Ishikawa (cell line): ENCODE measurements at regions not wholly inside any gene's neighbourhood (a gene's known extent, or its start where the extent isn't known, plus 50 kb on each side); places are given as distances from the start of the nearest gene placed in this dataset.

Experiments used
- CEBPB ChIP-seq: IDR thresholded peaks from 2 replicates; pipeline ENCODE4 v1.6.1; 2012
- CREB1 ChIP-seq: IDR thresholded peaks from 2 replicates; pipeline ENCODE4 v1.6.1; 2012; ENCODE audit warnings: low read depth
- EGR1 ChIP-seq: IDR thresholded peaks from 2 replicates; pipeline ENCODE4 v1.6.1; 2012
- EP300 ChIP-seq: IDR thresholded peaks from 2 replicates; pipeline ENCODE4 v1.6.1; 2012; ENCODE audit warnings: borderline replicate concordance
- FOXM1 ChIP-seq: IDR thresholded peaks from 2 replicates; pipeline ENCODE4 v1.6.1; 2012; ENCODE audit warnings: low read depth, borderline replicate concordance
- MAX ChIP-seq: IDR thresholded peaks from 2 replicates; pipeline ENCODE4 v1.6.1; 2012
- NFIC ChIP-seq: IDR thresholded peaks from 2 replicates; pipeline ENCODE4 v1.6.1; 2012
- RAD21 ChIP-seq: IDR thresholded peaks from 2 replicates; pipeline ENCODE4 v1.6.1; 2012; ENCODE audit warnings: low read depth
- TAF1 ChIP-seq: IDR thresholded peaks from 2 replicates; pipeline ENCODE4 v1.6.1; 2012; ENCODE audit warnings: low read depth, mild to moderate bottlenecking
- TCF12 ChIP-seq: IDR thresholded peaks from 2 replicates; pipeline ENCODE4 v1.6.1; 2012; ENCODE audit warnings: low read depth
- TEAD4 ChIP-seq: IDR thresholded peaks from 2 replicates; pipeline ENCODE4 v1.6.1; 2012
- YY1 ChIP-seq: IDR thresholded peaks from 2 replicates; pipeline ENCODE4 v1.6.1; 2012; ENCODE audit warnings: low read depth
- ZBTB7A ChIP-seq: IDR thresholded peaks from 2 replicates; pipeline ENCODE4 v1.6.1; 2012; ENCODE audit warnings: low read depth
- TF ChIP-seq, protein P1 (sequence below): IDR thresholded peaks from 2 replicates; pipeline ENCODE4 v1.6.1; 2012
- TF ChIP-seq, protein P2 (sequence below): IDR thresholded peaks from 2 replicates; pipeline ENCODE4 v1.6.1; 2012; ENCODE audit warnings: low read depth, mild to moderate bottlenecking

DNA sequence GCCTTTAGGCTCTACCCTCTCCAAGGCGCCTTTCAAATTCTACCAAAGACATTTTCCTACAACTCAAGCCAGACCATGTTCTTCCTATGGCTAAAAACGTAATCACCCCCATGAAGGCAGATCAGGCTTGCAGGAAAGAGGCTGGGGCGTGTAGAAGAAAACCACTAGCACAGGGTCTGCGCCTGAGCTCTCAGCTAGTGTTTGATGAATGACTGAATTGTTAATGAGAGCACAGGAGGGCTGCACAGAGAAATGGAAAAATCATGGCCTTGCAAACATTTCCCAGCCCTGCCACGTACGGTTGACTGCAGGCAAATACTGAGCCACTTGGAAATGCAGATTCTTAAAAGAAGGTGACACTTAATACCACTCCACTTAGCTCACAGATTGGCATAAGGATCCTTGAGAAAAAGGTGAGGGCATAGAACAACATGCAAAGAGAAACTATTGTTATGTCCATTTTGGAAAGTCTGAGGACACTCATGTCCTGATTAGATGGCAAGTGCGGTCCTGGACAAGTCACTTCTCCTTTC is 148.6 kb downstream of the NXPE2 start:
- TF ChIP-seq YY1 (no peak), NFIC (no peak), MAX (no peak), CREB1 (no peak), ZBTB7A (no peak), RAD21 (no peak)
- TF ChIP-seq, protein P1, sequence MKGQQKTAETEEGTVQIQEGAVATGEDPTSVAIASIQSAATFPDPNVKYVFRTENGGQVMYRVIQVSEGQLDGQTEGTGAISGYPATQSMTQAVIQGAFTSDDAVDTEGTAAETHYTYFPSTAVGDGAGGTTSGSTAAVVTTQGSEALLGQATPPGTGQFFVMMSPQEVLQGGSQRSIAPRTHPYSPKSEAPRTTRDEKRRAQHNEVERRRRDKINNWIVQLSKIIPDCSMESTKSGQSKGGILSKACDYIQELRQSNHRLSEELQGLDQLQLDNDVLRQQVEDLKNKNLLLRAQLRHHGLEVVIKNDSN, result no peak

GRCh38 chr11:114827736-114828135 is 149.4 kb downstream of the NXPE2 start:
- TF ChIP-seq EGR1 (no peak), EP300 (no peak), RAD21 (no peak), NFIC (no peak), ZBTB7A (no peak), CEBPB (no peak), MAX (no peak), YY1 (no peak), TAF1 (no peak), CREB1 (no peak), TEAD4 (no peak), TCF12 (no peak), FOXM1 (no peak)
- TF ChIP-seq, protein P2, sequence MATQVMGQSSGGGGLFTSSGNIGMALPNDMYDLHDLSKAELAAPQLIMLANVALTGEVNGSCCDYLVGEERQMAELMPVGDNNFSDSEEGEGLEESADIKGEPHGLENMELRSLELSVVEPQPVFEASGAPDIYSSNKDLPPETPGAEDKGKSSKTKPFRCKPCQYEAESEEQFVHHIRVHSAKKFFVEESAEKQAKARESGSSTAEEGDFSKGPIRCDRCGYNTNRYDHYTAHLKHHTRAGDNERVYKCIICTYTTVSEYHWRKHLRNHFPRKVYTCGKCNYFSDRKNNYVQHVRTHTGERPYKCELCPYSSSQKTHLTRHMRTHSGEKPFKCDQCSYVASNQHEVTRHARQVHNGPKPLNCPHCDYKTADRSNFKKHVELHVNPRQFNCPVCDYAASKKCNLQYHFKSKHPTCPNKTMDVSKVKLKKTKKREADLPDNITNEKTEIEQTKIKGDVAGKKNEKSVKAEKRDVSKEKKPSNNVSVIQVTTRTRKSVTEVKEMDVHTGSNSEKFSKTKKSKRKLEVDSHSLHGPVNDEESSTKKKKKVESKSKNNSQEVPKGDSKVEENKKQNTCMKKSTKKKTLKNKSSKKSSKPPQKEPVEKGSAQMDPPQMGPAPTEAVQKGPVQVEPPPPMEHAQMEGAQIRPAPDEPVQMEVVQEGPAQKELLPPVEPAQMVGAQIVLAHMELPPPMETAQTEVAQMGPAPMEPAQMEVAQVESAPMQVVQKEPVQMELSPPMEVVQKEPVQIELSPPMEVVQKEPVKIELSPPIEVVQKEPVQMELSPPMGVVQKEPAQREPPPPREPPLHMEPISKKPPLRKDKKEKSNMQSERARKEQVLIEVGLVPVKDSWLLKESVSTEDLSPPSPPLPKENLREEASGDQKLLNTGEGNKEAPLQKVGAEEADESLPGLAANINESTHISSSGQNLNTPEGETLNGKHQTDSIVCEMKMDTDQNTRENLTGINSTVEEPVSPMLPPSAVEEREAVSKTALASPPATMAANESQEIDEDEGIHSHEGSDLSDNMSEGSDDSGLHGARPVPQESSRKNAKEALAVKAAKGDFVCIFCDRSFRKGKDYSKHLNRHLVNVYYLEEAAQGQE, result no peak
- TF ChIP-seq, protein P1, result no peak

GRCh38 chr11:114832532-114833125 is 154.3 kb downstream of the NXPE2 start:
- TF ChIP-seq, protein P2, result no peak
- TF ChIP-seq RAD21, result no peak
- no peak for TF ChIP-seq ZBTB7A
- TF ChIP-seq EGR1, result no peak
- TF ChIP-seq NFIC, result no peak
- no peak for TF ChIP-seq MAX
- no peak for TF ChIP-seq CREB1
- TF ChIP-seq EP300, result no peak
- no peak for TF ChIP-seq TAF1
- no peak for TF ChIP-seq CEBPB
- TF ChIP-seq TCF12, result no peak
- TF ChIP-seq YY1, result no peak
- TF ChIP-seq TEAD4, result no peak
- TF ChIP-seq, protein P1, result no peak
- no peak for TF ChIP-seq FOXM1

- TF ChIP-seq TAF1 (no peak), CREB1 (no peak), YY1 (no peak), TEAD4 (no peak), CEBPB (no peak), FOXM1 (no peak), ZBTB7A (no peak), TCF12 (no peak), RAD21 (no peak), EP300 (no peak), EGR1 (no peak)
- TF ChIP-seq, protein P2, result no peak
Observed at GRCh38 chr11:114836161-114836560, 157.8 kb downstream of the NXPE2 start.
